ENCODE measurements at regions not wholly inside any gene's neighbourhood (a gene's known extent, or its start where the extent isn't known, plus 50 kb on each side); places are given as distances from the start of the nearest gene placed in this dataset.
A peak's percentile ranks its signal among the peaks of the same experiment; 100 is the strongest.

DNA sequence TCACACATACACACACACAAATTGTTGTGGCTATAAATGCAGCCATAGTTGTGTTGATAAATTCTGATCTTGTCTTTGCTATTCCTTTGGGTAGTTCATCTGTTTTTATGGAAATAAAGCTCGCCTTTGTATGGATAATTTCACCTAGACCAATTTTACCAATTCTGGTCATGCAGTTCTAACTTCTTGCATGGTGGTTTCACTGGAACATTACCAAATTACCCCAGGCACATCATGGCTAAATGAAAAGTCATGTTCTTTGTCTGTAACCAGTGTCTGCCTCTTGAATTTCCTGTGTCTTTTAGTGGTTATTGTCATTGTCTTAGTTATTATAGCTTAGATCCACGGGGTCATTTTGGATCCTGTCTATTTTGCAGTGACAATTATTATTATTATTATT is 50.3 kb upstream of the TMC1 start:
- TF ChIP-seq POLR2A (IDR thresholded peaks at IDR 0.05; ENCODE audit: extremely low read depth, insufficient read length) (no peak), MYC (IDR thresholded peaks at IDR 0.05; ENCODE audit: low read depth, low read length) (no peak)
- TF ChIP-seq, protein P1, sequence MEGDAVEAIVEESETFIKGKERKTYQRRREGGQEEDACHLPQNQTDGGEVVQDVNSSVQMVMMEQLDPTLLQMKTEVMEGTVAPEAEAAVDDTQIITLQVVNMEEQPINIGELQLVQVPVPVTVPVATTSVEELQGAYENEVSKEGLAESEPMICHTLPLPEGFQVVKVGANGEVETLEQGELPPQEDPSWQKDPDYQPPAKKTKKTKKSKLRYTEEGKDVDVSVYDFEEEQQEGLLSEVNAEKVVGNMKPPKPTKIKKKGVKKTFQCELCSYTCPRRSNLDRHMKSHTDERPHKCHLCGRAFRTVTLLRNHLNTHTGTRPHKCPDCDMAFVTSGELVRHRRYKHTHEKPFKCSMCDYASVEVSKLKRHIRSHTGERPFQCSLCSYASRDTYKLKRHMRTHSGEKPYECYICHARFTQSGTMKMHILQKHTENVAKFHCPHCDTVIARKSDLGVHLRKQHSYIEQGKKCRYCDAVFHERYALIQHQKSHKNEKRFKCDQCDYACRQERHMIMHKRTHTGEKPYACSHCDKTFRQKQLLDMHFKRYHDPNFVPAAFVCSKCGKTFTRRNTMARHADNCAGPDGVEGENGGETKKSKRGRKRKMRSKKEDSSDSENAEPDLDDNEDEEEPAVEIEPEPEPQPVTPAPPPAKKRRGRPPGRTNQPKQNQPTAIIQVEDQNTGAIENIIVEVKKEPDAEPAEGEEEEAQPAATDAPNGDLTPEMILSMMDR (IDR thresholded peaks at IDR 0.05; ENCODE audit: low read depth, low read length): no peak
- TF ChIP-seq, protein P2, sequence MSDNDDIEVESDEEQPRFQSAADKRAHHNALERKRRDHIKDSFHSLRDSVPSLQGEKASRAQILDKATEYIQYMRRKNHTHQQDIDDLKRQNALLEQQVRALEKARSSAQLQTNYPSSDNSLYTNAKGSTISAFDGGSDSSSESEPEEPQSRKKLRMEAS (IDR thresholded peaks at IDR 0.05; ENCODE audit: low read depth, low read length): no peak
- no peak overlapping the region for H3K4me3 ChIP-seq (ENCODE audit: low read depth, low read length)
- DNase-seq (ENCODE audit: low read depth): no peak

DNA sequence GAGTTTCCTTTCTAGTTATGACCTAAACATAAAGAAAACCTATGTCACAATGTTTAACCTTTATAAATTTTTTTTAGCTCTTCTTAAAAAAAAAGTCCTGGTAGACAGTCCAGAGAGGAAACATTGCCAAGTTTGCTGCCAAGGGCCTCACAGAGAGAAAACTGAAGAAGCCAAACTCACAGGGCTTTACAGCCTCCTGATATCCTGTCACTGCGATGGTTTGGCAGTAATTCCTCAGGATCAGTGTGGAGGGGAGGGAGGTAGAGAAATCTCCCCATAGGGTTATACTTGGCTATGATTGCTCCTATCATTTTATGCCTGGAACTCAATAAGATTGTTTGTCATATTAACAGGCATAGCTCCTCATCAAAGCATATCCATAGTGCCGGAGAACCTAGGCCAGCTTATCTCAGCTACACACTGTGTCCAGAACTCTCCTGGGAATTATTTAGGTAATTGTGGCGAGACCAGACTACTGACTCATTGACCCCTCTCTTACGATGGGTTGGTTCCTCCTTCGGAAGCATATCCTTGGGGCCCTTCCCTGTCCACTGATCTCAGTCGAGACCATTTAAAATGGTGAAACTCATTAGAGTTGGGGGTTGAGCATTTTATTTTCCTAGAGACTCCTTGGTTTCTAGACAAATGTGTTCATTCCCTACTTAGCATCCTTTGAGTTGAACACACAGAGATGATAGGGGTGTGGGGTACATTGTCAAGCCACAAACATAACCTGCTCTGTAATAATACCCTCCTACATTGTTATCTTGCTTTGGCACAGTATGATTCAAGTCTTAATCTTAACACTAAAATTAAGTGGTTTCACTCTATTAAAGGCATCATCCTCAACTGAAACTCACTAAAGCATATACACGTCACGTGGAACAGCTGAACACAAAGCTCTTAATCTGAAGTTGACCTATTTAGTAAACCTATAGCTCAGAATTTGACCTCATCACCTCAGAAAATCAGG is 53.4 kb upstream of the TMC1 start:
- no peak overlapping the region for H3K4me3 ChIP-seq (ENCODE audit: low read depth, low read length)
- peak; percentile 70 for DNase-seq (ENCODE audit: low read depth)
- TF ChIP-seq, protein P2 (IDR thresholded peaks at IDR 0.05; ENCODE audit: low read depth, low read length): no peak
- TF ChIP-seq MYC (IDR thresholded peaks at IDR 0.05; ENCODE audit: low read depth, low read length) (no peak), POLR2A (IDR thresholded peaks at IDR 0.05; ENCODE audit: extremely low read depth, insufficient read length) (no peak)
- TF ChIP-seq, protein P1 (IDR thresholded peaks at IDR 0.05; ENCODE audit: low read depth, low read length): no peak

DNA sequence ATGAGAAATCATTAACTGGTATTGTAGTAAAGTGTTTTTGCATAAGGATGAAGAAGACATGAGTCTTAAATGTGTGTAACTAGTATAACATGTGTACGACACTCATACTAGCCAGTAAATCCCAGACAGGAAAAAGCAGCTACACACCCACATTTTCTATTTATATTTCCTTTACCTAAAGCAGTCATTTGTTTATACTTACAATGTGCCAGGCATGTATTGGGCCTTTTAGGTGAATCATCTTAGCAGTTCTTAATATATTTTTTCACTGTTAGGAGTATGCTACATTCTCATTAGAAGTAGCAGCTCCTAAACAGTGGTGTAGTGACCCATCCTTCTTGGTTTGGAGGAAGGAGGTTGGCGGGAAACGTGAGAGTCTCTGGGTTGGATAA is 55.8 kb upstream of the TMC1 start:
- no peak overlapping the region for H3K4me3 ChIP-seq (ENCODE audit: low read depth, low read length)
- TF ChIP-seq, protein P1 (IDR thresholded peaks at IDR 0.05; ENCODE audit: low read depth, low read length): no peak
- TF ChIP-seq MYC (IDR thresholded peaks at IDR 0.05; ENCODE audit: low read depth, low read length) (no peak), POLR2A (IDR thresholded peaks at IDR 0.05; ENCODE audit: extremely low read depth, insufficient read length) (no peak)
- TF ChIP-seq, protein P2 (IDR thresholded peaks at IDR 0.05; ENCODE audit: low read depth, low read length): no peak
- no peak for DNase-seq (ENCODE audit: low read depth)

DNA sequence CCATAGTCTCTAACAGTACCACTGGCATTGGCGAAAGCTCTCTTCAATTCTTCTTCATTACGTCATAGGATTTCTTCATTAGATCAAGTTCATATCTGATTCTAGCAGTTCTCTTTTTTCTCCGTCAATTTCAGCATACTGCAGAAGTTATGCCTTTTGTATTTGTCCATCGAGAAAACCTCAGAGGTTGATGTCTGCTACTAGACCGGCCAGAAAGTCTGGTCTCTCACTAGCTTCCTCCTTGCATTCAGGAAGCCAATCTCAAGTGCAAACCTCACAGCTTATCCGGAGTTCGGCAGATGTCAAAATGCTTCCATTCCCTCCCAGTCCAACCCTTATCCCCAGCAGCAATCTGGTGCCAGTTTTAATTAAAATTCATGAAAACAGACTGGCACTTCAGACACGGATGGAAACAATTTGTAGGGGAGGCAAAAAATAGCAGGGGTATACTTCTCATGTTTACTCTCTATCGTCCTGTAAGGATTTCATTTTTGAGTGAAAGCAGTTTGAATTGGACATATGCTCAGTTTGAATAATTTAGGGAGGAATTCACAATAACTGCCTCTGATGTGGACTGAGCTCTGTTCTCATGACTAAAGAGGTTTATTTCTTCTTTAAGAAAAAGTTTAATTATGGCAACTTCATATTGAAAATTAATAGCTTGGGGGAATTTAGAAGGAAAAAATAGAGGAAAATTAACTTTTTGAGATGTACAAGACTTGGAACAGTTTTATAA is 56.4 kb upstream of the TMC1 start:
- peak; percentile 42 for DNase-seq (ENCODE audit: low read depth)

DNA sequence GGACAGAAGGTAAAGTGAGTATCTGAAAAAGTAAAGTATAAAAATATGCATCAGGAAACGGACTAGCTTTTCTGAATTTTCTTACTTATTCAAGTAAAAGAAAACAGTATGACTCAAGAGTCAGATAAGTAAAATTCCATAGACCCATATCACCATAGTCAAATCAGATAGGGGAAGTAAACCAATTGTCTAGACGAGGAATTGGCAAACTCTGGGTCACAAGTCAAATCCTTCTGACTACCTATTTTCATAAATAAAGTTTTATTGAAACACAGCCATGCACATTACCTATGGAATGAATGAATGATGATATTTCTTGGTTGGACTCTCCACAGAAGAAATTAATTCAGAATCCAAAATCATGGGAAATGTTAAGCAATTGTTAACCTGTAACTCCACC is 59.1 kb upstream of the TMC1 start:
- no peak for DNase-seq (ENCODE audit: low read depth)
- no peak overlapping the region for H3K4me3 ChIP-seq (ENCODE audit: low read depth, low read length)
- TF ChIP-seq, protein P1 (IDR thresholded peaks at IDR 0.05; ENCODE audit: low read depth, low read length): no peak
- TF ChIP-seq MYC (IDR thresholded peaks at IDR 0.05; ENCODE audit: low read depth, low read length): no peak
- TF ChIP-seq, protein P2 (IDR thresholded peaks at IDR 0.05; ENCODE audit: low read depth, low read length): no peak

More for the DNA sequence above, 56.4 kb upstream of the TMC1 start:
- H3K4me3 ChIP-seq (ENCODE audit: low read depth, low read length): no peak overlapping the region
- TF ChIP-seq MYC (IDR thresholded peaks at IDR 0.05; ENCODE audit: low read depth, low read length): no peak
- no peak for TF ChIP-seq POLR2A (IDR thresholded peaks at IDR 0.05; ENCODE audit: extremely low read depth, insufficient read length)
- TF ChIP-seq, protein P2 (IDR thresholded peaks at IDR 0.05; ENCODE audit: low read depth, low read length): no peak
- TF ChIP-seq, protein P1 (IDR thresholded peaks at IDR 0.05; ENCODE audit: low read depth, low read length): no peak
